ENCODE measurements at regions not wholly inside any gene's neighbourhood (a gene's known extent, or its start where the extent isn't known, plus 50 kb on each side); places are given as distances from the start of the nearest gene placed in this dataset.
"Not testable (repeated sequence)": the region's sequence is repeated elsewhere in the genome, so short reads cannot be mapped to it uniquely, and the experiment has no call there.

DNA sequence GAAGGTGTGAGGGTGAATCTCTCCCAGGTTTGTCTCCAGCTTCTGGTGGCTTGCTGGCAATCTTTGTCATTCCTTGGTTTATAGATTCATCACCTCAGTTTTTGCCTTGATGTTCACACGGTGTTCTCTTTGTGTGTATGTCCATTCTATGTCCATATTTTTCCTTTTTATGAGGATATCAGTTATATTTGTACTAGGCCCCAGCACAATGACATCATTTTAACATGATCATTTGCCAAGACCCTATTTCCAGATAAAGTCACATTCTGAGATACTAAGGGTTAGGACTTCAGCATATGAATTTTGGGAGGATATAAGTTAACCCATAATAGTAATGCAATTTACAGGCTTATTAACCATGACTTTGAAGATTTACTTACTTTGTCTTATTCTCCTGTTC, 649.0 kb downstream of the CPS1 start:
- no peak for FAIRE-seq
- no peak for DNase-seq (ENCODE audit: insufficient read length, low spot score)
- TF ChIP-seq POU2F2 (IDR thresholded peaks at IDR 0.05; ENCODE audit: low read depth, low read length) = no peak
- no peak for TF ChIP-seq POLR2A (IDR thresholded peaks at IDR 0.05; ENCODE audit: low read depth, low read length)
- no peak for TF ChIP-seq PAX5 (IDR thresholded peaks at IDR 0.05; ENCODE audit: insufficient read depth, low read length, severe bottlenecking)
- no peak for TF ChIP-seq SPI1 (IDR thresholded peaks at IDR 0.05; ENCODE audit: low read depth, low read length)

DNA sequence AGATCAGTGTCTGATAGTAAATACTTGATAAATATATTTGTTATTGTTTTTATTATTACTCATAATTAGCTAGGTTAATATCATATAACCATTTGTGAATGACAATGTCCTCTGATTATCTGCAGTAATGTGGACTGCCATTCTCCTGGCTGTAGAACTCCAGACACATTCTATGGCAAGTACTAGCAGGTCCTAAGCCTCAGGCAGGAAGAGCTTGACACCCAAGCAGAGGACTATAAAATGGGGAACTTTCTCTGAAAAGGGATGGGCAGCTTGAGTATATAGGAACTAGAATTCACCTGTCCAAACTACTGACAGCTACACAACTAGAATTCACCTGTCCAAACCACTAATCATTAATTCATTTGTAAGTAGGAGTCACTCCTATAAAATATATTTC, 649.4 kb downstream of the CPS1 start:
- DNase-seq (ENCODE audit: insufficient read length, low spot score) (no peak), FAIRE-seq (no peak)
- TF ChIP-seq TAF1 (IDR thresholded peaks at IDR 0.05; ENCODE audit: low read depth, low read length) (no peak), SPI1 (IDR thresholded peaks at IDR 0.05; ENCODE audit: low read depth, low read length) (no peak), PAX5 (IDR thresholded peaks at IDR 0.05; ENCODE audit: insufficient read depth, low read length, severe bottlenecking) (no peak), POLR2AphosphoS5 (IDR thresholded peaks at IDR 0.05; ENCODE audit: low read depth, low read length) (no peak), POU2F2 (IDR thresholded peaks at IDR 0.05; ENCODE audit: low read depth, low read length) (no peak), POLR2A (IDR thresholded peaks at IDR 0.05; ENCODE audit: low read depth, low read length) (no peak)

DNA sequence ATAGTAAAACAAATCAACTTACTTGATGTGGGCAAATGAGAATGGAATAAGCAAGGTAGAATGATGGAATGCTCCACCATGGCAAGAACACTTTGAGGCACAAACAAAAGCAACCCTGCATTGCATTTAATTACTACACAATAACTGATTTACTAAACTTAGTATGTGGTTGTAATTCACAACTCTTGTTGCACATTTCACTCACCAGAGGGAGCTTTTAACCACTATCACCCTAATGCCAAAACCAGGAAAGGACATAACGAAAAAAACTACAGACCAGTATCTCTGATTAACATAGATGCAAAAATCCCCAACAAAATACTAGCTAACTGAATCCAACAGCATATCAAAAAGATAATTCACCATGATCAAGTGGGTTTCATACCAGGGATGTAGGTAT, 659.8 kb downstream of the CPS1 start:
- DNase-seq (ENCODE audit: insufficient read length, low spot score) (no peak), FAIRE-seq (no peak)
- TF ChIP-seq POU2F2 (IDR thresholded peaks at IDR 0.05; ENCODE audit: low read depth, low read length) (no peak), PAX5 (IDR thresholded peaks at IDR 0.05; ENCODE audit: insufficient read depth, low read length, severe bottlenecking) (no peak), POLR2A (IDR thresholded peaks at IDR 0.05; ENCODE audit: low read depth, low read length) (no peak), POLR2AphosphoS5 (IDR thresholded peaks at IDR 0.05; ENCODE audit: low read depth, low read length) (no peak), SPI1 (IDR thresholded peaks at IDR 0.05; ENCODE audit: low read depth, low read length) (no peak), TAF1 (IDR thresholded peaks at IDR 0.05; ENCODE audit: low read depth, low read length) (no peak)

DNA sequence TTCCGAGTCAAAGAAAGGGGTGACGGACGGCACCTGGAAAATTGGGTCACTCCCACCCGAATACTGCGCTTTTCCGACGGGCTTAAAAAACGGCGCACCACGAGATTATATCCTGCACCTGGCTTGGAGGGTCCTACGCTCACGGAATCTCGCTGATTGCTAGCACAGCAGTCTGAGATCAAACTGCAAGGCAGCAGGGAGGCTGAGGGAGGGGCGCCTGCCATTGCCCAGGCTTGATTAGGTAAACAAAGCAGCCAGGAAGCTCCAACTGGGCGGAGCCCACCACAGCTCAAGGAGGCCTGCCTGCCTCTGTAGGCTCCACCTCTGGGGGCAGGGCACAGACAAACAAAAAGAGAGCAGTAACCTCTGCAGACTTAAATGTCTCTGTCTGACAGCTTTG, 663.1 kb downstream of the CPS1 start:
- DNase-seq (ENCODE audit: insufficient read length, low spot score); FAIRE-seq: not testable (repeated sequence)

DNA sequence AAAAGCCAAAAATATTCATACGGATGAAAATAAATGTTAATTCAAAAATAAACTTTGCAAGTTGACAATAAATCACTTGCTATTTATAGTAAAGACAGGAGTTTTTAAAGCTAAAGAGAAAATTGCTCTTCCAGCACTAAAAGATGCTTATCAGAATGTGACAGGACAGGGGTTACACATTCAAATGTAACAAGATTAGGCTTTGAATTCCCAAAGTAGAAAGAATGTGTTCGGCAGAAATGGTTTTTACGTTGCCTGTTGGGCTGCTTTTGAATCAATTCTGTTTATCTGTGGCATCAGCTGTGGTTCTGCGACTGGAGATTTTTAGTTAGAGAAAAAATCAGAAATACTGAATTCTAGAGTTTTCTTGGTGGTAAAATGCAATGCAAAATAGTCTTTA, 669.4 kb downstream of the CPS1 start:
- DNase-seq (ENCODE audit: insufficient read length, low spot score) (no peak), FAIRE-seq (no peak)
- no peak for TF ChIP-seq POU2F2 (IDR thresholded peaks at IDR 0.05; ENCODE audit: low read depth, low read length)

DNA sequence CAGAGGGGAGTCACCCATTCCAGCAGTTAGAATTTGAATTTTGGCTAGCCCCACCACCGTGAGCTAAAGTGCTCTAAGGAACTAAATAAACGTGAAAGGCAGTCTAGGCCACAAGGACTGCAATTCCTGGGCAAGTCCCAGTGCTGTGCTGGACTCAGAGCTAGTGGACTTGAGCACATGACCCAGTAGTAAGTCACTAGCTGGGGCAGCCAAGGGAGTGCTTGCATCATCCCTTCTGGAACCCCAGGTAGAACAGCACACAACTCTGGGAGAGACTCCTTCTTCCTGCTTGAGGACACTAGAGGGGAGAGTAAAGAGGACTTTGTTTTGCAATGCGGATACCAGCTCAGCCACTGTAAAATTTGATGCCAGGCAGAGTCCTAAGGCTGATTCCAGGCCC, 672.2 kb downstream of the CPS1 start:
- FAIRE-seq (no peak), DNase-seq (ENCODE audit: insufficient read length, low spot score) (no peak)
- TF ChIP-seq TAF1 (IDR thresholded peaks at IDR 0.05; ENCODE audit: low read depth, low read length) = no peak
- no peak for TF ChIP-seq PAX5 (IDR thresholded peaks at IDR 0.05; ENCODE audit: insufficient read depth, low read length, severe bottlenecking)
- no peak for TF ChIP-seq POLR2A (IDR thresholded peaks at IDR 0.05; ENCODE audit: low read depth, low read length)
- TF ChIP-seq POU2F2 (IDR thresholded peaks at IDR 0.05; ENCODE audit: low read depth, low read length) = no peak
- no peak for TF ChIP-seq POLR2AphosphoS5 (IDR thresholded peaks at IDR 0.05; ENCODE audit: low read depth, low read length)
- no peak for TF ChIP-seq SPI1 (IDR thresholded peaks at IDR 0.05; ENCODE audit: low read depth, low read length)

DNA sequence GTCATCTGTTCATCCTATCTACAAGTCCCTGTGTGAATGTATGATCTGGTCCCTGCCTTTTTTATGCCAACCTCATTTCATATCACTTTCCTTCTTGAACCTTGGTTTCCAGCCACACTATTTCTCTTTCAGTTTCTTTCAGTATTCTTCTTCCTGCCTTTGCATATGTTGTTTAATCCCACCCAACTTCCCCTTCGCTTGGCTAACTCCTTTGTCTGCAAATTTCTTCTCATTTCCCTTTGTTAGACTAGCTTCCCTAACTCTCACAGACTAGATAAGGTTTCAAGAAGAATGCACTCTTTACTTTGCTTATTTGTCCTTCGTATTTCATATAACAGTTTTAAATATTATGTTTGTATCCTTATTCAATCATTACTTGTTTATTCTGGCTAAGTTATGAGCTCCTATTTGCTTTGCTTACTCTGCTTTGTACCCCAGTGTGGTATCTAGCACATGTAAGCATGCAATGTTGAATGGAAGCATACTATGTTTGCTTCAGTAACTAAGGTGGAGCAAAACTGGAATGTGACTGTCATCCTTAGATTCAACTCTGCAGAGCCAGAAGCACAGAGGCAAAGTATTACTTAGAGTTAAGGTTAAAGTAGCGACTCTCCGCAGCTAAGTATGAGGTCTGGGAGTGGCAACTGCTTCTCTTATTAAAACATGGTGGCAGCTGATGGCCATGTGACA, 681.3 kb downstream of the CPS1 start:
- DNase-seq (ENCODE audit: insufficient read length, low spot score) (no peak), FAIRE-seq (no peak)
- no peak for TF ChIP-seq POLR2AphosphoS5 (IDR thresholded peaks at IDR 0.05; ENCODE audit: low read depth, low read length)
- no peak for TF ChIP-seq POLR2A (IDR thresholded peaks at IDR 0.05; ENCODE audit: low read depth, low read length)
- no peak for TF ChIP-seq SPI1 (IDR thresholded peaks at IDR 0.05; ENCODE audit: low read depth, low read length)
- no peak for TF ChIP-seq PAX5 (IDR thresholded peaks at IDR 0.05; ENCODE audit: insufficient read depth, low read length, severe bottlenecking)
- no peak for TF ChIP-seq TAF1 (IDR thresholded peaks at IDR 0.05; ENCODE audit: low read depth, low read length)
- no peak for TF ChIP-seq POU2F2 (IDR thresholded peaks at IDR 0.05; ENCODE audit: low read depth, low read length)

DNA sequence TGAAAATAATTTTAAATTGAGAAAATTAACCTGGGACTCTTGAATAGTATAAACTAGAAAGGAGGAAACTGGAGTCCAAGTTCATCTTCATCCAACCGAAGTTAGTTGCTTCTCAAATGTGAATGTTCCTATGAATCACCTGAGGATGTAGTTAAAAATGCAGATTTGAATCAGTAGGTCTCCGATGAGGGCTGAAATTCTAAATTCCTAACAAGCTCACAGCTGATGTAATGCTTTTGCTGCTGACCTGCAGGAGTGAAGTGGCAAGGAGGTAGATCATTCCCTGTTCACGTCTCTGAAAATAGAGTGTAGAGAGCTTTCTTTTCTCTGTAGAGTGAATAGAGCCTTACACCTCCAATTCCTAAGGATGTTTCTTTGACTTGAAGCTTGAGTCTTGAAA, 685.5 kb downstream of the CPS1 start:
- TF ChIP-seq POLR2AphosphoS5 (IDR thresholded peaks at IDR 0.05; ENCODE audit: low read depth, low read length) (no peak), SPI1 (IDR thresholded peaks at IDR 0.05; ENCODE audit: low read depth, low read length) (no peak), PAX5 (IDR thresholded peaks at IDR 0.05; ENCODE audit: insufficient read depth, low read length, severe bottlenecking) (no peak), POLR2A (IDR thresholded peaks at IDR 0.05; ENCODE audit: low read depth, low read length) (no peak), TAF1 (IDR thresholded peaks at IDR 0.05; ENCODE audit: low read depth, low read length) (no peak), POU2F2 (IDR thresholded peaks at IDR 0.05; ENCODE audit: low read depth, low read length) (no peak)
- FAIRE-seq (no peak), DNase-seq (ENCODE audit: insufficient read length, low spot score) (no peak)

DNA sequence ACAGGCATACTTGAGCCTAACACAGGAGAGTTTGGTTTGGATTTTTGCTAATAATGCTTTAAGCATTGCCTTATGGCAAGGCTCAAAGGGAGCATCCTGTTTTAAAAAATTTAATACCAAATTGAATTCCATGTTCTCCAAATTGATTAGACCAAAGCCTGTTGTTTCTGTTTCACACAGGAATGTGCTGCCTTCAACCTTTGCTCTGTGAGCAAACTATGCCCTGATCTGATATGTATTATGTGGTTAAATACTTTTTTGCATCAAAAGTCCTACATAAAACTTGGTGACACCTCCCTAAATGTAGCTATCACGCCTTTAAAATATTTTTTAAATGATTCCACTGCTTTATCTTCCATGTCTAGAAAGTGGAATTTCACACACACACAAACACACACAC, 691.4 kb downstream of the CPS1 start:
- no peak for DNase-seq (ENCODE audit: insufficient read length, low spot score)
- no peak for TF ChIP-seq POLR2AphosphoS5 (IDR thresholded peaks at IDR 0.05; ENCODE audit: low read depth, low read length)
- no peak for TF ChIP-seq POU2F2 (IDR thresholded peaks at IDR 0.05; ENCODE audit: low read depth, low read length)
- TF ChIP-seq SPI1 (IDR thresholded peaks at IDR 0.05; ENCODE audit: low read depth, low read length) = no peak
- TF ChIP-seq PAX5 (IDR thresholded peaks at IDR 0.05; ENCODE audit: insufficient read depth, low read length, severe bottlenecking) = no peak
- no peak for TF ChIP-seq POLR2A (IDR thresholded peaks at IDR 0.05; ENCODE audit: low read depth, low read length)
- no peak for TF ChIP-seq TAF1 (IDR thresholded peaks at IDR 0.05; ENCODE audit: low read depth, low read length)
- FAIRE-seq = no peak

DNA sequence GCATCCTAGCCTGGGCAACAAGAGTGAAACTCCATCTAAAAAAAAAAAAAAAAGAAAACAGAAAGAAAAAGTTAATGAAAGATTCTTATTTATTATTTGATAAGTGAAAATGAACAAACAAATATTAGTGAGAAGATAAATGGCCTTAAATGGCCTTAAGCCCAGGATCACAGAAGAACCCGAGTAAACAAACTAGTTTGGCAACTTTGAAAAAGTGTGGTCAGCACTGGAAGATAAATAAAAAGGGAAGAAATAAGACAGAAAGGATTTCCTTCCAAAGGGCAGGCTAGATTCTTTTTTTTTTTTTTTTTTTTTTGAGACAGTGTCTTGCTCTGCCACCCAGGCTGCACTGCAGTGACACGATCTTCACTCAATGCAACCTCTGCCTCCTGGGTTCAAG, 692.4 kb downstream of the CPS1 start:
- DNase-seq (ENCODE audit: insufficient read length, low spot score) (no peak), FAIRE-seq (no peak)
- TF ChIP-seq POLR2AphosphoS5 (IDR thresholded peaks at IDR 0.05; ENCODE audit: low read depth, low read length) (no peak), SPI1 (IDR thresholded peaks at IDR 0.05; ENCODE audit: low read depth, low read length) (no peak)

DNA sequence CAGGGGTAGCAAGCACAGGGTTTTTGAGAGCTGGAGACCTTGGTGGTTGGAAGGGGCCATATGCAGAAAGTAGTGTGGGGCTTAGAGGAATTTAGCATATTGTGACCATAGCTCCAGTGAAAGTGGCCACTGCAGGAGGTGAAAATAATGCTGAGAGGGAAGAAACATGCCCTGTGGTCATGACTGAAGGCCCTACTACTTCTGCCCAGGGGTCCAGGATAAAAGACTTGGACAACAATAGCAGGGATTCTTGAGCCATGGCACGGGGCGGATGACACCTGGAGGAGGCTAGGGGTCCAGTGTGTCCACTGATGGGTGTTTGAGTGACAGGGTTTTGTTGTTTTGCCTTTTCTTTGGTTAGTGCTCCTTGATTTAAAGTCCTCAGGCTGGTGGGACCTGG, 694.6 kb downstream of the CPS1 start:
- no peak for DNase-seq (ENCODE audit: insufficient read length, low spot score)
- FAIRE-seq = no peak
- TF ChIP-seq POLR2A (IDR thresholded peaks at IDR 0.05; ENCODE audit: low read depth, low read length) (no peak), POLR2AphosphoS5 (IDR thresholded peaks at IDR 0.05; ENCODE audit: low read depth, low read length) (no peak), POU2F2 (IDR thresholded peaks at IDR 0.05; ENCODE audit: low read depth, low read length) (no peak), PAX5 (IDR thresholded peaks at IDR 0.05; ENCODE audit: insufficient read depth, low read length, severe bottlenecking) (no peak), SPI1 (IDR thresholded peaks at IDR 0.05; ENCODE audit: low read depth, low read length) (no peak), TAF1 (IDR thresholded peaks at IDR 0.05; ENCODE audit: low read depth, low read length) (no peak)
